ENCODE measurements at regions not wholly inside any gene's neighbourhood (a gene's known extent, or its start where the extent isn't known, plus 50 kb on each side); places are given as distances from the start of the nearest gene placed in this dataset.
A peak's percentile ranks its signal among the peaks of the same experiment; 100 is the strongest.

- TF ChIP-seq PAXIP1 (CRISPR knock-in tag; conservative IDR thresholded peaks at IDR 0.05): peak; percentile 69
- no peak for TF ChIP-seq JARID2 (CRISPR knock-in tag; IDR thresholded peaks at IDR 0.05; ENCODE audit: insufficient replicate concordance)
- peak; percentile 81; the same call in 1 of the 2 replicates for TF ChIP-seq RXRA (CRISPR knock-in tag; IDR thresholded peaks at IDR 0.05)
- TF ChIP-seq SRSF1 (optimal IDR thresholded peaks at IDR 0.05; ENCODE audit: low read depth, low read length): no peak
- no peak for TF ChIP-seq ZNF484 (CRISPR knock-in tag; IDR thresholded peaks at IDR 0.05; ENCODE audit: borderline replicate concordance, low read depth)
- TF ChIP-seq SP140L (CRISPR knock-in tag; IDR thresholded peaks at IDR 0.05; ENCODE audit: borderline replicate concordance): 0 out of 2 replicates have a peak, but pooled peaks have one; percentile 43
- TF ChIP-seq ZHX2 (IDR thresholded peaks at IDR 0.05; ENCODE audit: low read depth): no peak
- no peak for TF ChIP-seq ZHX2 (CRISPR knock-in tag; IDR thresholded peaks at IDR 0.05; ENCODE audit: borderline replicate concordance)
- TF ChIP-seq FOSL1 (CRISPR knock-in tag; IDR thresholded peaks at IDR 0.05; ENCODE audit: borderline replicate concordance): peak; percentile 47; the same call in 1 of the 2 replicates
- no peak for TF ChIP-seq ATF5 (CRISPR knock-in tag; IDR thresholded peaks at IDR 0.05; ENCODE audit: low read depth)
- TF ChIP-seq TEF (CRISPR knock-in tag; IDR thresholded peaks at IDR 0.05): no peak
- TF ChIP-seq ZNF34 (CRISPR knock-in tag; IDR thresholded peaks at IDR 0.05; ENCODE audit: borderline replicate concordance): no peak
- TF ChIP-seq CERS6 (CRISPR knock-in tag; IDR thresholded peaks at IDR 0.05): no peak
Observed at GRCh38 chr1:31511848-31512615, 64.3 kb upstream of the TINAGL1 start (continued).

All from HepG2 (cell line).